Esophagus muscularis mucosa (tissue), 4 donors: ENCODE measurements at regions not wholly inside any gene's neighbourhood (a gene's known extent, or its start where the extent isn't known, plus 50 kb on each side); places are given as distances from the start of the nearest gene placed in this dataset.

Experiments used
- CTCF ChIP-seq, 3 experiments: fragments of 200-600 bp in 2 of 3; fragments of 450-650 bp in 1 of 3; sonication (generic) in 2 of 3; IDR thresholded peaks; one replicate each; pipeline ENCODE4 v1.5.1; 2017 to 2019; ENCODE audit warnings: antibody characterized with exemption in 3 of 3, mild to moderate bottlenecking in 2 of 3, moderate library complexity in 1 of 3
- EP300 ChIP-seq: sonication (generic); formaldehyde crosslinking; IDR thresholded peaks from one replicate; pipeline ENCODE4 v1.6.1; 2017; ENCODE audit warnings: antibody characterized with exemption
- POLR2A ChIP-seq: fragments of 450-650 bp; IDR thresholded peaks from one replicate; pipeline ENCODE4 v1.6.1; 2017; ENCODE audit warnings: antibody characterized with exemption, moderate library complexity, mild to moderate bottlenecking, low read depth
- POLR2AphosphoS5 ChIP-seq, 2 donors: sonication (generic); formaldehyde crosslinking; IDR thresholded peaks; one replicate each; pipeline ENCODE4 v1.6.1; 2017; ENCODE audit warnings: antibody characterized with exemption in 2 of 2

- no peak for TF ChIP-seq CTCF (IDR thresholded peaks at IDR 0.05)
- no peak for TF ChIP-seq EP300
- TF ChIP-seq POLR2A = no peak
- no peak for TF ChIP-seq POLR2AphosphoS5 (IDR thresholded peaks at IDR 0.05)
Observed at GRCh38 chr4:147040874-147041273, 95.2 kb upstream of the TTC29 start.
